GM23338 (cell line): ENCODE measurements at regions not wholly inside any gene's neighbourhood (a gene's known extent, or its start where the extent isn't known, plus 50 kb on each side); places are given as distances from the start of the nearest gene placed in this dataset.

ENCODE experiments used
- CREB1 ChIP-seq: fragments of 250-450 bp; sonication (Bioruptor Pico); IDR thresholded peaks from 2 replicates; pipeline ENCODE4 v1.5.0; 2020; ENCODE audit warnings: low read depth, mild to moderate bottlenecking, moderate library complexity
- CTCF ChIP-seq, 2 experiments: fragments of 200-600 bp in 1 of 2; sonication (generic) in 1 of 2; conservative IDR thresholded peaks; 2 replicates each; pipeline versions ENCODE4 v1.5.1 to v1.6.1; 2016 to 2017; ENCODE audit warnings: antibody characterized with exemption in 2 of 2, low read depth in 2 of 2, mild to moderate bottlenecking in 2 of 2, moderate library complexity in 1 of 2

- no peak for TF ChIP-seq CTCF (conservative IDR thresholded peaks at IDR 0.05; ENCODE audit: low read depth in 2 of 2)
- no peak for TF ChIP-seq CREB1 (CRISPR knock-in tag)
Observed at GRCh38 chr7:10677668-10678232, 295.9 kb upstream of the PHF14 start.
